Urothelium cell line (cell line): ENCODE measurements at regions not wholly inside any gene's neighbourhood (a gene's known extent, or its start where the extent isn't known, plus 50 kb on each side); places are given as distances from the start of the nearest gene placed in this dataset.
"Not testable (repeated sequence)": the region's sequence is repeated elsewhere in the genome, so short reads cannot be mapped to it uniquely, and the experiment has no call there.

ENCODE experiments used
- DNase-seq: peaks from one replicate; pipeline ENCODE4 v3.0.0; 2011; ENCODE audit warnings: low spot score, mixed read lengths
- FAIRE-seq: peaks from 2 replicates; lab custom pipeline; 2011; peaks lifted over from hg19 to GRCh38; lab: Jason Lieb, UNC

- not testable (repeated sequence) for DNase-seq, FAIRE-seq
These were observed 54.1 kb upstream of the NBPF9 start for GRCh38 chr1:149157409-149157808.

DNA sequence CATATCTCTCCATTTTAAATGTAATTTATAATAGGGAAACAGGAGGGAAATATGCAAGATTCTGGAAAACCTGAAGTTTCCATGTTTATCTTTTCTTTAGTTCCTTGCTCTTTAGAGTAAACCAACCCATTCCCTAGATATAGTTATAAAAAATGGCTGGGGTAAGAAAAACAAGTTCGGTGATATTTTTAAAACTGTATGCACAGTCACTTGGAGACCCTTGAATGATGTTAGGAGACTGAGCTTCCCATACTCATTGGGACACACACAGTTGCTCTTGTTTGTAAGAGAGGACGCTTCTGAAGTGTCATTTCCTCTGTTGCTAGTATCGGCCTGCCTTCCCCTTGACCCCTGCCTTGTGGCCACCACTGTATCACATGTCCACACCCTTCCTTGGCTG is 55.0 kb upstream of the NBPF9 start:
- not testable (repeated sequence) for DNase-seq, FAIRE-seq

GRCh38 chr1:149163063-149163444 is 59.7 kb upstream of the NBPF9 start:
- not testable (repeated sequence) for DNase-seq, FAIRE-seq

DNA sequence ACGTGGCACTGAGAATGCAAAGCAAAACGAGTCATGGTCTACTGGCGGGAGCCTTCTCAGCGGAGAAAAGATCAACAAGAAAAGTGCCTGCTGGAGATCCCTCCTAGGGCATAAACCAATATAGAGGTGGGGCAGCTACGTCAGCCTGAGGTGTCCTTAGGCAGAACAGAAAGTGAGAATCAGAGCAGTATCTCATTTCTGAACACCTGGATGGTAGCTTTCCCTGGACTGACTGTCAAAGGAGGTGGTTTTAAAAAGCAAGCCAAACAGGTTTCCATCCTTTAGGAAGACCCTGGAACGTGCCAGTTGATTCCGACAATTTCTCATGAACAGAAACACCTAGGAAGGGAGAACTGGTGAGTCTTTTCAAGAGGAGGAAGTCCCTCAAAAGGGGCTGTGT is 71.4 kb upstream of the NBPF9 start:
- not testable (repeated sequence) for DNase-seq, FAIRE-seq

DNA sequence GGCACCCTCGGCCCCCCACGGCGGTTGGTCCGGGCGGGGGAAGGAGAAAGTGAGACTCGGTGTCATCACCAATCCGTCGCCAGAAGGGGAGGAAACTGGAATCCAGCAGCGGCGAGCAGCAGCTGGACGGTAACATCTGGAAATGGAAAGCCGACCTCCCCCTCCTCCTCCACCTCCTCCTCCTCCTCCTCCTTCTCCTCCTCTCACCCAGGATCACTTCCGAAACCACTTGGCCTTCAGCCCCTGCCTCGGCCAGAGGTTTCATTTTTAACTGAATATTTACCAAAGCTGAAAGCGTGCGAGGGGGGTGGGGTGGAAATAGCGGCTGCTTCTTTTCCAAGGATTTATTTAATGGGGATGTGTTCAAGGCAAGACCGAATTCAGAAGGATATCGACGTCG is 72.5 kb upstream of the NBPF9 start:
- not testable (repeated sequence) for FAIRE-seq, DNase-seq

DNA sequence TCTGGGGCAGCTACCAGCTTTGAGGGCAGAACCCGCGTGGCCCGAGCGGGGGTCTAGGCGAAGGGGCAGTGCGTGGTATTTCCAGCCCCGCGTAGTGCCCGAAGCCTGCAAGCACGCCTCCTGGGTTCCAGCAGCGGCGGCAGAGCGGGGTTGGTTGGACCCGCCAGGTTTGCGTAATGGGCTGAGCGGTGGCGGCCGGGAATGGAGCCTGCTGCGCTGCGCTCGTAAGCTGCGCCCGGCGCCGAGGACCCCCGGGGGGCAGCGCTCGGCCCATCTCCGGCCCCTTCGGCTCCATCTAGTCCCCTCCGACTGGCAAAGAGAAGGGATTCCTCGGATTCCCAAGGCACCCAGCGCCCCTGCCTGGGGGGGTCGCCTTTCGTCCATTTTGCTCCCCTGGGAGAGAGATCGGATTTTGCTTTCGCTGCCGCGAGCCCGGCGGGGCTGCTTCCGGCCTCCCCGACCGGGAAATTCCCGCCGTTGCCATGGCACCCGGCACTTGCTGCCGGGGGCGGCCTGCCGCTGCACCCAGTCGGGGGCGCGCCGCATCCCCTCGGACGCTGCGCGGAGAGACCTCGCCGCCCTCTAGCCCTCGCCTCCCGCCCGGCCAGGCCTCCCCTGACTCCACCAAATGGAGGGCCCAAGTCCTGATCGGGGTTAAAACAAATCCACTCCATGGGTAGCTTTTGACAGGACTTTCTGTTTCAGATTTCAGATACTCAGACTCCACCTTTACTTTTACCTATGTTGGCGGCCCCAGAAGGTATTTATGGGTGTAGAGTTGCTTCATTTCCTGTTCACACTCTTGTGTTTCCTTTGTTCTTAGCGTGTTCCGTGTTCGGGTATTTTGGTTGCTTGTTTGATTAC is 73.3 kb upstream of the NBPF9 start:
- FAIRE-seq: not testable (repeated sequence)

GRCh38 chr1:149190742-149191141 is 87.4 kb upstream of the NBPF9 start:
- FAIRE-seq, DNase-seq: not testable (repeated sequence)

More for the DNA sequence above, 73.3 kb upstream of the NBPF9 start:
- DNase-seq: not testable (repeated sequence)

- FAIRE-seq, DNase-seq: not testable (repeated sequence)
These were observed 93.3 kb upstream of the NBPF9 start for GRCh38 chr1:149196651-149197050.

DNA sequence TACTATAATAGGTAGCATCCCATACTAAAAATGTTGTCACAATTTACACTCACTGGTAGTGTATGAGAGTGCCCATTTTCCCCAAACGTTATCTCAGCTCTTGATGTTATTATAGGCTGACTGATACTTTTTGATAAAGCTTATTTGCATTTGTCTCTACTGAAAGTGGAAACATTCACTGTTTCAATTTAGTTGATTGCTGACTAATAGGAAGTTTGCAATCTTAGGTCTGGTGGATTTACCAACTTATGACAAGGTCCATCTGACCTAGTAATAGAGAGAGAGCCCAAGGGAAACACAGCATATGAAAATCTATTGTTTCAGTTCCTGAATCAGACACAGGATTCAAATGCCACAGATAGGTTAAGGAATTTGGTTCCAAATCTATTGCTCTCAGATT is 97.2 kb upstream of the NBPF9 start:
- FAIRE-seq, DNase-seq: not testable (repeated sequence)

DNA sequence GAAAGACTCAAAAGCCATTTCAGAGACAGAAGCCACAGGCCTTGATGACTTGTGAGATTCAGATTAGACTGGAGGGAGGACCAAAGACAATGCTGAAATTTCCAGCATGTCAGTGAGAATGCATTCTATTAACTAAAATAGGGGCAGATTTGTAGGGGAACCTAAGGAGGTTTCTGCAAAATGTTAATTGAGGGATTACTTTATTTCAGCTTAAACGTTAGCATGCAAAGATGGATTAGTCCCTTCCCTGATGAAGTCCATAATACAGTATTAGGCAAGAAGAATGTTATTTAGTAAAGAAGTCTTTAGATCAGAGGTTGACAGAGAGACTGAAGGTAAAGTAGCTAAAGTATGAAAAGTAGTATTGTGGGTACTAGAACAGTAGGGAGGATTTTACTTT is 98.9 kb upstream of the NBPF9 start:
- FAIRE-seq: not testable (repeated sequence)

GRCh38 chr1:149204396-149204795 is 101.0 kb upstream of the NBPF9 start:
- not testable (repeated sequence) for DNase-seq, FAIRE-seq

More for the DNA sequence above, 98.9 kb upstream of the NBPF9 start:
- not testable (repeated sequence) for DNase-seq

DNA sequence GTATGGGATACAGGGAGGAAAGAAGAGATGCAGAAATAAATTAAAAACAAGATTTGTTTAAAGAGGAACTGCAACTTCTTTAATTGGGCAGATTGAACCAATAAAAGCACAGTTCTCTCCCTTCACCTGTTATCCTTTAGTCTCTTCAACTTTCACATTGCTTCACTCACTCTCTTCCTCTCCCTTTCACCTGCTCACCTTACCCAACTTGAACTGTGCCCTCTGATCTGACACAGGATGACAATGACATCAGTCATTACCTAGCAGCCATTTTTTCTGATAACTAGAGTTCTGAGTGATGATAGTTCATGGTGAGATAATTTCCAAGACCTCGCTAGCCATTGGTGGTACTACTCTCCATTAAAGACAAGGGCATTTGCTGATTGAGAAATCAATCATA is 105.5 kb upstream of the NBPF9 start:
- not testable (repeated sequence) for FAIRE-seq, DNase-seq

DNA sequence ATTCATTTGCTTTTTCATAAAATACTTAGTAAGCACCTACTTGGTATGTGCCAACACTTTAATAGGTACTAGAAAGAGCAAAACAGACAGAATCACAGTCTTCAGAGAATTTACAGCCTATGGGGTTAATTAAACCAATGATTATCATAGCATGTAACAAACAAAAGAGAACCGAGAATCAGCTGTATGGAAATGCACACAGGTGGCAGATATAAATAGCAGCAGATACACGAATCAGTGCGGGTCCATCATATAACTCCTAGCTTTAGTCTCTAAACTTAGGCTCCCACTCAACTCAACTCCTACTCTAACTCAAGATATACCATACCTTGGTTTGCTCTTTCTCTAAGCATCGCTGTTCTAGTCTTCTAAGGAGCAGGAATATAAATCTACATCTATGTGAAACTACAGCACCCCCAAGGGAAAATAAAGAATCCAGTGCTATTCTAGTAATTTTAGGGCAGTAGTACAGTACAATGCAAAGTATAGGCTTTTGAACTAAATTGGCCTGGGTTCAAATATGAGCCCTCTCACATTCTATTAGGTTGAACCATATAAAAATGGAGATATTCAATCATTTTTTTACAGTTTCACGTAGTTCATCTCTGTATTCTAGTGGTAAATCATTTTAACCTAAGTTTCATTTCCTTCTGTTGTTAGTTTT is 108.5 kb upstream of the NBPF9 start:
- FAIRE-seq, DNase-seq: not testable (repeated sequence)

- FAIRE-seq, DNase-seq: not testable (repeated sequence)
These were observed 109.6 kb upstream of the NBPF9 start for GRCh38 chr1:149212946-149213345.

DNA sequence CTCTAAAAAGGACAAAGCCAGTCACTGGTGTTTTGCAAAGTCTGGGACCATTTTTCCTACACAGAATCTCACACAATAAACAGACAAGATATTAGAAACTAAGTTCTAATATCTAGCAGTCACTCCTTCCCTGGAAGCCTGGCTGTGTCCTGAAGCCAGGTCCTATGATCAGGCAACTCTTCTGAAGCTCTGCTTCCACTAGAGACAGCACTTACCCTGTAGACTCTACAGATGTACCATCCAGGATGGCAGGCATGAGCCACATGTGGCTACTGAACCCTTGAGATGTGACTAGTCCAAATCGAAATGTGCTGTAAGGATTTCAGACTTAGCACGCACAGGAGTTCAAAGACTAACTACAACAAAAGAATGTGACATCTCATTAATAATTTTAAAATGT is 110.3 kb upstream of the NBPF9 start:
- FAIRE-seq, DNase-seq: not testable (repeated sequence)

DNA sequence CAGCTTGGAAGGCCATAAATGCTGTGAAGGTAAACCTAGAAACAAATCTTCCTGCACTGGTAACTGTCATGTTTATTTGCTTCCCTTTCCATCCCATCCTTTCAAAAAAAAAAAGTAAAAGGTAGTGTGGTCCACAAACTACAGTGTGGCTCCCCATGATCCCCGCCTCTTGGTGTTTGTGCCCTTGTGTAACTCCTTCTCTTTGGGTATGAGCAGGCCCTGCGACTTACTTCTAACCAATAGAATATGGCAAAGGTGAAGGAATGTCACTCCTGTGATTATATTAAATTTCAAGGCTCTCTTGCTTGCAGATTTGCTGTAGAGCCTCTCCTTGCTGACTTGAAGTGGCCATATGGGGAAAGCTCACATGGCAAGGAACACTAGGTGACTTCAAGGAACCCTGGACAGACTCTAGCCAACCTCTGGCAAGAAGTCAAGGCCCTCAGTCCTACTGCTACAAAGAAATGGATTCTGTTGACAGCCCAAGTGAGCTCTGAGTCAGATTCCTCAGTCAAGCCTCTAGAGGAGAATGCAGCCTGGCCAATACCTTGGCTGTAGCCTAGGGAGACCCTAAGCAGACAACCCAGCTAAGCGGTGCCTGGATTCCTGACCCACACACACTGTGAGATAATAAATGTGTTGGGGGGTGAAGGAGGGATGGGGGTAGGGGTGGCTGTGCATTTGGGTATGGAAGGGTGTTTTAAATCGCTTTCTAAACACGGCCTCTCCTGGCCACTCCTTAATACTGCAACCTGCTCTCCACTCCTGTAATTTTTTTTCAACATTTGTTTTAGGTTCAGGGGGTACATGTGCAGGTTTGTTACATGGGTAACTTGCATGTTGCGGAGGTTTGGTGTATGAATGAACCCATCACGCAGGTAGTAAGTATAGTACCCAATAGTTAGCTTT is 115.0 kb upstream of the NBPF9 start:
- not testable (repeated sequence) for DNase-seq, FAIRE-seq

- FAIRE-seq, DNase-seq: not testable (repeated sequence)
These were observed 116.2 kb upstream of the NBPF9 start for GRCh38 chr1:149219539-149219938.

DNA sequence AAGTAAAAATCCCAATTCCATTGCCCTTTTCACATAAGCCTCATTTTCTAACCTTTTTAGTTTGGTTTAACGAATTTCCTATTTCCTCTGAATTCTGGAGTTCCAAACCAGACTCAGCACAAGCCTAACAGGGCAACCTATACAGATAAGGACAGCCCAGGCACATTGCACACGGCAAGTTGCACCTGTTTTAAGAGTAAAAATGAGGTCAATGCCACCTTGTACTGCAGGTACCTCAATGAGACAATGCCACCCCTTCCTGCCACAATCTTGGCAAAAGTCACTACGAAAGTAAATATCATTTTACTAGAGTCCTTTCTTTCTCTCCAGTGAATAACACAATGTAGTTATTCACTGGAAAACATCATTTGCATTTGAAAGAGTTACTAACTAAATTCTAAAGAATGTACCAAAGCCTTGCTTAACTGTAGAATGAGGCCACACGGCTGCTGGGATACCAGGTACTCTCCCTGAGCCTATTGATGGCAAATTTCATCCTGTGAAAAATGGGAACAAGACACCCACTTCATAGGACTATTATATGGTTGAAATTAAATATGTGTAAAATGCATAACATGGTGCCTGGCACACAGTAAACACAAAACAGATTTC is 117.2 kb upstream of the NBPF9 start:
- not testable (repeated sequence) for DNase-seq, FAIRE-seq

- FAIRE-seq, DNase-seq: not testable (repeated sequence)
These were observed 124.7 kb upstream of the NBPF9 start for GRCh38 chr1:149227933-149228665.
